HepG2 (cell line): ENCODE measurements at regions not wholly inside any gene's neighbourhood (a gene's known extent, or its start where the extent isn't known, plus 50 kb on each side); places are given as distances from the start of the nearest gene placed in this dataset.

Source experiments
- CREM ChIP-seq, 2 experiments: sonication (generic) in 1 of 2; formaldehyde crosslinking in 1 of 2; IDR thresholded peaks; 2 replicates each; pipeline versions ENCODE4 v1.4.0 to v1.6.1; 2016 to 2020; ENCODE audit warnings: antibody characterized with exemption in 1 of 2, mild to moderate bottlenecking in 1 of 2, missing genetic modification reagents in 1 of 2
- FOXO1 ChIP-seq: sonication (generic); formaldehyde crosslinking; IDR thresholded peaks from 2 replicates; pipeline ENCODE4 v1.4.0; 2020; ENCODE audit warnings: missing genetic modification reagents
- MBD4 ChIP-seq: IDR thresholded peaks from 2 replicates; pipeline ENCODE4 v1.6.1; 2012; ENCODE audit warnings: low read length, inconsistent platforms, borderline replicate concordance
- NCOA1 ChIP-seq: sonication (generic); formaldehyde crosslinking; IDR thresholded peaks from 2 replicates; pipeline ENCODE4 v1.9.0; 2021; ENCODE audit warnings: missing genetic modification reagents
- NCOA2 ChIP-seq: sonication (generic); formaldehyde crosslinking; IDR thresholded peaks from 2 replicates; pipeline ENCODE4 v1.8.0; 2022; ENCODE audit warnings: inconsistent platforms
- NCOA5 ChIP-seq: sonication (generic); formaldehyde crosslinking; IDR thresholded peaks from 2 replicates; pipeline ENCODE4 v1.4.0; 2020; ENCODE audit warnings: missing genetic modification reagents
- NKX3-1 ChIP-seq: sonication (generic); formaldehyde crosslinking; IDR thresholded peaks from 2 replicates; pipeline ENCODE4 v1.5.0; 2020; ENCODE audit warnings: missing genetic modification reagents
- PPARG ChIP-seq: conservative IDR thresholded peaks from 2 replicates; pipeline ENCODE4 v1.6.1; 2016; ENCODE audit warnings: missing biosample characterization, missing genetic modification reagents
- RFX1 ChIP-seq: fragments of 450-650 bp; IDR thresholded peaks from 2 replicates; pipeline ENCODE4 v1.6.1; 2017
- TFDP1 ChIP-seq: IDR thresholded peaks from 2 replicates; pipeline ENCODE4 v1.6.1; 2016; ENCODE audit warnings: missing compliant biosample characterization, missing genetic modification reagents, borderline replicate concordance
- TSC22D2 ChIP-seq: sonication (generic); formaldehyde crosslinking; IDR thresholded peaks from 2 replicates; pipeline ENCODE4 v1.5.1; 2020; ENCODE audit warnings: missing genetic modification reagents, mild to moderate bottlenecking, borderline replicate concordance
- ZNF350 ChIP-seq: sonication (generic); formaldehyde crosslinking; IDR thresholded peaks from 2 replicates; pipeline ENCODE4 v1.4.0; 2020; ENCODE audit warnings: mild to moderate bottlenecking, low read depth, missing genetic modification reagents, borderline replicate concordance
- TF ChIP-seq, protein P1 (sequence below): sonication (generic); formaldehyde crosslinking; IDR thresholded peaks from 2 replicates; pipeline ENCODE4 v1.4.0; 2020; ENCODE audit warnings: mild to moderate bottlenecking, missing genetic modification reagents
- TF ChIP-seq, protein P2 (sequence below): sonication (generic); formaldehyde crosslinking; IDR thresholded peaks from 2 replicates; pipeline ENCODE4 v1.5.1; 2020; ENCODE audit warnings: mild to moderate bottlenecking, missing genetic modification reagents, borderline replicate concordance
- TF ChIP-seq, protein P3 (sequence below): sonication (generic); formaldehyde crosslinking; IDR thresholded peaks from 2 replicates; pipeline ENCODE4 v1.4.0; 2020; ENCODE audit warnings: missing genetic modification reagents
- TF ChIP-seq, protein P4 (sequence below): IDR thresholded peaks from 2 replicates; pipeline ENCODE4 v1.4.0; 2020; ENCODE audit warnings: mild to moderate bottlenecking, missing genetic modification reagents
- TF ChIP-seq, protein P5 (sequence below): sonication (generic); formaldehyde crosslinking; conservative IDR thresholded peaks from 2 replicates; pipeline ENCODE4 v1.8.0; 2022; ENCODE audit warnings: low read depth, missing genetic modification reagents

DNA sequence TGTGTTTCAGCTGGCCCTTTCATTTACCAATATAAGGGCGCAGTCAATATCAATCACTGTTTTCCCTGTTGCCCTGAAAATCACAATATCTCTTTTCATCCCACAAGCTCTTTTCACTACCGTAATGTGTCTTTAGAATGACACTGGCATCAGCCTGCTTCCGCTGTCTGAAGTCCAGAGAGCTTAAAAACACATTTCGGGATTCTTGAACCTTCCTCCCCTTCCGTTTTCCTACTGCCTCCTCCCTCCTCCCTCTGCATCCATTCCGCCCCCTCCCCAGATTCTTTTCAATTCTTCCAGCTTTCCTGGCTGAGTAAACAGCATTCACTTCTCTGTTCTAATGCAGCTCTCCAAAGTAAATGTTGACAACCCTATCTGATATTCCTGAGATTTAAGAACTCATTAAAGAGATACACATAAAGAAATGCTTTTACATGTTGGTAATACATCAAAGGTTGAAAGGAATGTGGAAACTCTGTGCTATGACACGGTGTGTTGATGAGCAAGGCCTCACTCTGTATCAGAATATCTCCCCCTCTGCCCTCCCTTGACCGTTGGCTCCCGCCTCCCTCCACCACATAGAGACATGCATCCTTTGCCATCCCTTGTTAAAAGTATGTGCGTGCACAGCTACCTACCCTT, 83.5 kb upstream of the SPRY1 start (continued):
- TF ChIP-seq, protein P1, sequence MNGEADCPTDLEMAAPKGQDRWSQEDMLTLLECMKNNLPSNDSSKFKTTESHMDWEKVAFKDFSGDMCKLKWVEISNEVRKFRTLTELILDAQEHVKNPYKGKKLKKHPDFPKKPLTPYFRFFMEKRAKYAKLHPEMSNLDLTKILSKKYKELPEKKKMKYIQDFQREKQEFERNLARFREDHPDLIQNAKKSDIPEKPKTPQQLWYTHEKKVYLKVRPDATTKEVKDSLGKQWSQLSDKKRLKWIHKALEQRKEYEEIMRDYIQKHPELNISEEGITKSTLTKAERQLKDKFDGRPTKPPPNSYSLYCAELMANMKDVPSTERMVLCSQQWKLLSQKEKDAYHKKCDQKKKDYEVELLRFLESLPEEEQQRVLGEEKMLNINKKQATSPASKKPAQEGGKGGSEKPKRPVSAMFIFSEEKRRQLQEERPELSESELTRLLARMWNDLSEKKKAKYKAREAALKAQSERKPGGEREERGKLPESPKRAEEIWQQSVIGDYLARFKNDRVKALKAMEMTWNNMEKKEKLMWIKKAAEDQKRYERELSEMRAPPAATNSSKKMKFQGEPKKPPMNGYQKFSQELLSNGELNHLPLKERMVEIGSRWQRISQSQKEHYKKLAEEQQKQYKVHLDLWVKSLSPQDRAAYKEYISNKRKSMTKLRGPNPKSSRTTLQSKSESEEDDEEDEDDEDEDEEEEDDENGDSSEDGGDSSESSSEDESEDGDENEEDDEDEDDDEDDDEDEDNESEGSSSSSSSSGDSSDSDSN, result no peak
- TF ChIP-seq, protein P2, sequence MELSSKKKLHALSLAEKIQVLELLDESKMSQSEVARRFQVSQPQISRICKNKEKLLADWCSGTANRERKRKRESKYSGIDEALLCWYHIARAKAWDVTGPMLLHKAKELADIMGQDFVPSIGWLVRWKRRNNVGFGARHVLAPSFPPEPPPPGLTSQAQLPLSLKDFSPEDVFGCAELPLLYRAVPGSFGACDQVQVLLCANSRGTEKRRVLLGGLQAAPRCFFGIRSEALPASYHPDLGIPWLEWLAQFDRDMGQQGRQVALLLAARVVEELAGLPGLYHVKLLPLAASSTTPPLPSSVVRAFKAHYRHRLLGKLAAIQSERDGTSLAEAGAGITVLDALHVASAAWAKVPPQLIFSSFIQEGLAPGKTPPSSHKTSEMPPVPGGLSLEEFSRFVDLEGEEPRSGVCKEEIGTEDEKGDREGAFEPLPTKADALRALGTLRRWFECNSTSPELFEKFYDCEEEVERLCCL (CRISPR knock-in tag), result no peak
- TF ChIP-seq TSC22D2 (CRISPR knock-in tag), result no peak
- TF ChIP-seq, protein P3, sequence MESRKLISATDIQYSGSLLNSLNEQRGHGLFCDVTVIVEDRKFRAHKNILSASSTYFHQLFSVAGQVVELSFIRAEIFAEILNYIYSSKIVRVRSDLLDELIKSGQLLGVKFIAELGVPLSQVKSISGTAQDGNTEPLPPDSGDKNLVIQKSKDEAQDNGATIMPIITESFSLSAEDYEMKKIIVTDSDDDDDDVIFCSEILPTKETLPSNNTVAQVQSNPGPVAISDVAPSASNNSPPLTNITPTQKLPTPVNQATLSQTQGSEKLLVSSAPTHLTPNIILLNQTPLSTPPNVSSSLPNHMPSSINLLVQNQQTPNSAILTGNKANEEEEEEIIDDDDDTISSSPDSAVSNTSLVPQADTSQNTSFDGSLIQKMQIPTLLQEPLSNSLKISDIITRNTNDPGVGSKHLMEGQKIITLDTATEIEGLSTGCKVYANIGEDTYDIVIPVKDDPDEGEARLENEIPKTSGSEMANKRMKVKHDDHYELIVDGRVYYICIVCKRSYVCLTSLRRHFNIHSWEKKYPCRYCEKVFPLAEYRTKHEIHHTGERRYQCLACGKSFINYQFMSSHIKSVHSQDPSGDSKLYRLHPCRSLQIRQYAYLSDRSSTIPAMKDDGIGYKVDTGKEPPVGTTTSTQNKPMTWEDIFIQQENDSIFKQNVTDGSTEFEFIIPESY, result no peak
- no peak for TF ChIP-seq NCOA1 (CRISPR knock-in tag)
- peak; percentile 55; the same call in 1 of the 2 replicates for TF ChIP-seq NCOA2
- TF ChIP-seq CREM (IDR thresholded peaks at IDR 0.05), result peak; percentile 39; the same call in 1 of the 2 replicates
- TF ChIP-seq CREM (CRISPR knock-in tag; IDR thresholded peaks at IDR 0.05), result no peak
- TF ChIP-seq NKX3-1 (CRISPR knock-in tag), result no peak
- no peak for TF ChIP-seq NCOA5 (CRISPR knock-in tag)
- no peak for TF ChIP-seq ZNF350 (CRISPR knock-in tag)
- no peak for TF ChIP-seq FOXO1 (CRISPR knock-in tag)
- 0 out of 2 replicates have a peak, but pooled peaks have one; percentile 16 for TF ChIP-seq PPARG
- no peak for TF ChIP-seq MBD4
- TF ChIP-seq RFX1, result no peak
- TF ChIP-seq TFDP1 (CRISPR knock-in tag), result no peak
- TF ChIP-seq, protein P4, sequence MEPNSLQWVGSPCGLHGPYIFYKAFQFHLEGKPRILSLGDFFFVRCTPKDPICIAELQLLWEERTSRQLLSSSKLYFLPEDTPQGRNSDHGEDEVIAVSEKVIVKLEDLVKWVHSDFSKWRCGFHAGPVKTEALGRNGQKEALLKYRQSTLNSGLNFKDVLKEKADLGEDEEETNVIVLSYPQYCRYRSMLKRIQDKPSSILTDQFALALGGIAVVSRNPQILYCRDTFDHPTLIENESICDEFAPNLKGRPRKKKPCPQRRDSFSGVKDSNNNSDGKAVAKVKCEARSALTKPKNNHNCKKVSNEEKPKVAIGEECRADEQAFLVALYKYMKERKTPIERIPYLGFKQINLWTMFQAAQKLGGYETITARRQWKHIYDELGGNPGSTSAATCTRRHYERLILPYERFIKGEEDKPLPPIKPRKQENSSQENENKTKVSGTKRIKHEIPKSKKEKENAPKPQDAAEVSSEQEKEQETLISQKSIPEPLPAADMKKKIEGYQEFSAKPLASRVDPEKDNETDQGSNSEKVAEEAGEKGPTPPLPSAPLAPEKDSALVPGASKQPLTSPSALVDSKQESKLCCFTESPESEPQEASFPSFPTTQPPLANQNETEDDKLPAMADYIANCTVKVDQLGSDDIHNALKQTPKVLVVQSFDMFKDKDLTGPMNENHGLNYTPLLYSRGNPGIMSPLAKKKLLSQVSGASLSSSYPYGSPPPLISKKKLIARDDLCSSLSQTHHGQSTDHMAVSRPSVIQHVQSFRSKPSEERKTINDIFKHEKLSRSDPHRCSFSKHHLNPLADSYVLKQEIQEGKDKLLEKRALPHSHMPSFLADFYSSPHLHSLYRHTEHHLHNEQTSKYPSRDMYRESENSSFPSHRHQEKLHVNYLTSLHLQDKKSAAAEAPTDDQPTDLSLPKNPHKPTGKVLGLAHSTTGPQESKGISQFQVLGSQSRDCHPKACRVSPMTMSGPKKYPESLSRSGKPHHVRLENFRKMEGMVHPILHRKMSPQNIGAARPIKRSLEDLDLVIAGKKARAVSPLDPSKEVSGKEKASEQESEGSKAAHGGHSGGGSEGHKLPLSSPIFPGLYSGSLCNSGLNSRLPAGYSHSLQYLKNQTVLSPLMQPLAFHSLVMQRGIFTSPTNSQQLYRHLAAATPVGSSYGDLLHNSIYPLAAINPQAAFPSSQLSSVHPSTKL (CRISPR knock-in tag), result 0 out of 2 replicates have a peak, but pooled peaks have one; percentile 3
- TF ChIP-seq, protein P5, sequence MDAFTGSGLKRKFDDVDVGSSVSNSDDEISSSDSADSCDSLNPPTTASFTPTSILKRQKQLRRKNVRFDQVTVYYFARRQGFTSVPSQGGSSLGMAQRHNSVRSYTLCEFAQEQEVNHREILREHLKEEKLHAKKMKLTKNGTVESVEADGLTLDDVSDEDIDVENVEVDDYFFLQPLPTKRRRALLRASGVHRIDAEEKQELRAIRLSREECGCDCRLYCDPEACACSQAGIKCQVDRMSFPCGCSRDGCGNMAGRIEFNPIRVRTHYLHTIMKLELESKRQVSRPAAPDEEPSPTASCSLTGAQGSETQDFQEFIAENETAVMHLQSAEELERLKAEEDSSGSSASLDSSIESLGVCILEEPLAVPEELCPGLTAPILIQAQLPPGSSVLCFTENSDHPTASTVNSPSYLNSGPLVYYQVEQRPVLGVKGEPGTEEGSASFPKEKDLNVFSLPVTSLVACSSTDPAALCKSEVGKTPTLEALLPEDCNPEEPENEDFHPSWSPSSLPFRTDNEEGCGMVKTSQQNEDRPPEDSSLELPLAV (CRISPR knock-in tag), result no peak
